ENCODE measurements at regions not wholly inside any gene's neighbourhood (a gene's known extent, or its start where the extent isn't known, plus 50 kb on each side); places are given as distances from the start of the nearest gene placed in this dataset.

GRCh38 chr9:29211580-29212396 is 1638.5 kb upstream of the C9orf72 start:
- TF ChIP-seq SETDB1 (IDR thresholded peaks at IDR 0.05; ENCODE audit: insufficient read length, low read length) (no peak), ZNF121 (tag by site-specific recombination; IDR thresholded peaks at IDR 0.05) (no peak), ZNF274 (IDR thresholded peaks at IDR 0.05; ENCODE audit: low read length) (no peak), ZNF274 (tag by site-specific recombination; IDR thresholded peaks at IDR 0.05; ENCODE audit: borderline replicate concordance) (no peak), ZBTB17 (tag by site-specific recombination; IDR thresholded peaks at IDR 0.05) (no peak)

Data from HEK293 (cell line).